SK-N-SH (cell line): ENCODE measurements at regions not wholly inside any gene's neighbourhood (a gene's known extent, or its start where the extent isn't known, plus 50 kb on each side); places are given as distances from the start of the nearest gene placed in this dataset.

Experiments used
- CTCF ChIA-PET: fragments of 300-600, 350-600 bp; formaldehyde crosslinking; extraction: SDS; loops from one replicate; lab custom pipeline; 2021; lab: Yijun Ruan, JAX
- POLR2A ChIA-PET: fragments of 350-600 bp; sonication (Branson Sonifier 250); formaldehyde crosslinking; extraction: SDS; loops from one replicate; lab custom pipeline; 2020; ENCODE audit warnings: antibody characterized with exemption, inconsistent platforms; lab: Yijun Ruan, JAX
- DNase-seq: peaks from one replicate; pipeline ENCODE4 v3.0.0; 2012
- H2AFZ ChIP-seq: fragments of 200-600 bp; sonication (generic); 2 replicates; pipeline ENCODE4 v1.8.1; 2016; ENCODE audit warnings: antibody characterized with exemption, mild to moderate bottlenecking, low read depth
- H3F3A ChIP-seq: fragments of 200-600 bp; sonication (generic); replicated peaks from 2 replicates; pipeline ENCODE3; 2016; ENCODE audit warnings: antibody characterized with exemption, mild to moderate bottlenecking; ENCODE audit not compliant: insufficient read depth
- H3K27ac ChIP-seq, 2 experiments: fragments of 200-500 bp in 1 of 2; fragments of 200-600 bp in 1 of 2; sonication (Bioruptor generic) in 1 of 2; sonication (generic), shearing (Covaris generic) in 1 of 2; 2 replicates each; pipeline versions ENCODE4 v1.5.1 to v1.6.1; 2014 to 2016; ENCODE audit warnings: low read depth in 2 of 2, inconsistent platforms in 1 of 2, low read length in 1 of 2, mild to moderate bottlenecking in 1 of 2, mixed read lengths in 1 of 2
- H3K27me3 ChIP-seq: fragments of 200-600 bp; sonication (generic), shearing (Covaris generic); 2 replicates; pipeline ENCODE4 v1.6.1; 2016; ENCODE audit warnings: mixed run types; ENCODE audit not compliant: insufficient read depth
- H3K36me3 ChIP-seq, 2 experiments: fragments of 200-500 bp in 1 of 2; fragments of 200-600 bp in 1 of 2; sonication (Bioruptor generic) in 1 of 2; sonication (generic) in 1 of 2; replicated peaks in 1 of 2; 2 replicates each; pipeline versions ENCODE3 to v1.5.1; 2014 to 2016; ENCODE audit warnings: low read length in 1 of 2, mild to moderate bottlenecking in 1 of 2; ENCODE audit not compliant: insufficient read depth in 2 of 2, control insufficient read depth in 1 of 2
- H3K4me1 ChIP-seq, 2 experiments: fragments of 200-500 bp in 1 of 2; fragments of 200-600 bp in 1 of 2; sonication (Bioruptor generic) in 1 of 2; sonication (generic), shearing (Covaris generic) in 1 of 2; 2 replicates each; pipeline versions ENCODE4 v1.5.1 to v1.6.1; 2014 to 2016; ENCODE audit warnings: low read depth in 1 of 2, low read length in 1 of 2, mixed run types in 1 of 2; ENCODE audit not compliant: insufficient read depth in 2 of 2, control insufficient read depth in 1 of 2
- H3K4me2 ChIP-seq: fragments of 200-600 bp; sonication (generic), shearing (Covaris generic); 2 replicates; pipeline ENCODE4 v1.6.1; 2017; ENCODE audit warnings: mixed run types
- H3K4me3 ChIP-seq, 2 experiments: fragments of 200-500 bp in 1 of 2; fragments of 200-600 bp in 1 of 2; sonication (Bioruptor generic) in 1 of 2; sonication (generic), shearing (Covaris generic) in 1 of 2; 2 replicates each; pipeline versions ENCODE4 v1.5.1 to v1.8.1; 2014 to 2016; ENCODE audit warnings: low read depth in 2 of 2, inconsistent platforms in 1 of 2, low read length in 1 of 2, mild to moderate bottlenecking in 1 of 2, mixed read lengths in 1 of 2, moderate library complexity in 1 of 2
- H3K79me2 ChIP-seq: fragments of 200-600 bp; sonication (generic); 2 replicates; pipeline ENCODE4 v1.8.1; 2017; ENCODE audit warnings: mild to moderate bottlenecking; ENCODE audit not compliant: insufficient read depth
- H3K9ac ChIP-seq: fragments of 200-600 bp; sonication (generic); 2 replicates; pipeline ENCODE4 v1.6.1; 2017; ENCODE audit warnings: mixed run types
- H3K9me2 ChIP-seq: fragments of 200-600 bp; sonication (generic); 2 replicates; pipeline ENCODE4 v1.6.1; 2017; ENCODE audit warnings: mixed run types
- H3K9me3 ChIP-seq: fragments of 200-600 bp; sonication (generic); 2 replicates; pipeline ENCODE4 v1.6.1; 2017; ENCODE audit warnings: mixed run types, mild to moderate bottlenecking, moderate library complexity
- H4K20me1 ChIP-seq: fragments of 200-600 bp; sonication (generic); 2 replicates; pipeline ENCODE4 v1.6.1; 2017; ENCODE audit warnings: mild to moderate bottlenecking, mixed run types; ENCODE audit not compliant: insufficient read depth
- ELF1 ChIP-seq: IDR thresholded peaks from 2 replicates; pipeline ENCODE4 v1.4.0; 2012
- FOXJ3 ChIP-seq: sonication (generic); formaldehyde crosslinking; IDR thresholded peaks from 2 replicates; pipeline ENCODE4 v1.5.1; 2020; ENCODE audit warnings: mild to moderate bottlenecking, missing genetic modification reagents
- GABPA ChIP-seq: IDR thresholded peaks from 2 replicates; pipeline ENCODE4 v1.4.0; 2012; ENCODE audit warnings: low read depth, mild to moderate bottlenecking
- IRF3 ChIP-seq: fragments of 150-350 bp; IDR thresholded peaks from 2 replicates; pipeline ENCODE4 v1.6.1; 2016; ENCODE audit warnings: mild to moderate bottlenecking, low read depth, low read length
- MAX ChIP-seq: IDR thresholded peaks from 2 replicates; pipeline ENCODE4 v1.4.0; 2012; ENCODE audit warnings: low read depth
- MXI1 ChIP-seq: IDR thresholded peaks from 2 replicates; pipeline ENCODE4 v1.6.1; 2012; ENCODE audit warnings: mild to moderate bottlenecking, low read depth, low read length, improper control_type of control experiment
- NFIC ChIP-seq: IDR thresholded peaks from 2 replicates; pipeline ENCODE4 v1.4.0; 2012; ENCODE audit warnings: borderline replicate concordance
- NRF1 ChIP-seq: IDR thresholded peaks from 2 replicates; pipeline ENCODE4 v1.6.1; 2012; ENCODE audit warnings: low read depth, mild to moderate bottlenecking, low read length
- PBX3 ChIP-seq: IDR thresholded peaks from 2 replicates; pipeline ENCODE4; 2012
- RAD21 ChIP-seq: IDR thresholded peaks from 2 replicates; pipeline ENCODE4 v1.6.1; 2012; ENCODE audit warnings: mild to moderate bottlenecking, low read length
- REST ChIP-seq: IDR thresholded peaks from 2 replicates; pipeline ENCODE4 v1.6.1; 2012; ENCODE audit warnings: mild to moderate bottlenecking, low read depth, low read length, moderate library complexity
- TCF12 ChIP-seq: IDR thresholded peaks from 2 replicates; pipeline ENCODE4 v1.4.0; 2012
- USF1 ChIP-seq: IDR thresholded peaks from 2 replicates; pipeline ENCODE4 v1.4.0; 2012; ENCODE audit warnings: low read depth, borderline replicate concordance
- ZBTB33 ChIP-seq: IDR thresholded peaks from 2 replicates; pipeline ENCODE4 v1.4.0; 2012; ENCODE audit warnings: low read depth, borderline replicate concordance
- WGBS: methylation state at CpG from one replicate; pipeline ENCODE4 v1.1.6; 2017; ENCODE audit warnings: low lambda C conversion rate; 5-methylcytosine and 5-hydroxymethylcytosine counted together

- peak overlapping the region in 1 of 2 experiments; percentile 31; a peak in 2 of 4 replicates for H3K27ac ChIP-seq
- H3K4me2 ChIP-seq, result no peak overlapping the region
- H3K36me3 ChIP-seq, result no peaks in the 10 kb centered on the region
- H3K27me3 ChIP-seq, result no peaks in the 10 kb centered on the region
- H3K9ac ChIP-seq, result no peak overlapping the region
- no peak overlapping the region for H3K4me3 ChIP-seq
- ChIA-PET POLR2A (no interaction called here), CTCF (interaction anchor here (0.9 to 1.5 kb wide), 6 partner anchors 9 to 382 kb away, joined by 3 read pairs; no protein-coding TSS in a partner anchor)
- TF ChIP-seq GABPA (no peak), PBX3 (no peak), RAD21 (no peak), REST (no peak), MAX (no peak), NRF1 (no peak), TCF12 (no peak)
- no peak for DNase-seq
- H3K9me3 ChIP-seq, result no peaks in the 10 kb centered on the region
- H3K9me2 ChIP-seq, result no peaks in the 10 kb centered on the region
- H3K79me2 ChIP-seq, result no peaks in the 10 kb centered on the region
- H2AFZ ChIP-seq, result no peak overlapping the region
- WGBS, result 77% methylated on average over 6 of the region's 9 CpGs
- peaks cover 0 to 55% of the 10 kb centered on the region in 2 experiments; a peak in 1 of 4 replicates for H3K4me1 ChIP-seq
- no peaks in the 10 kb centered on the region for H4K20me1 ChIP-seq
- H3F3A ChIP-seq, result no peaks in the 10 kb centered on the region
Measured at GRCh38 chr20:57808264-57809070, 98.7 kb upstream of the PMEPA1 start.

GRCh38 chr20:57807401-57808263 is 97.8 kb upstream of the PMEPA1 start:
- Histone ChIP-seq H3K4me3 (no peak overlapping the region), H3K79me2 (no peaks in the 10 kb centered on the region), H2AFZ (no peak overlapping the region), H3K36me3 (no peaks in the 10 kb centered on the region), H3K27me3 (no peaks in the 10 kb centered on the region), H3F3A (no peaks in the 10 kb centered on the region), H3K9me2 (no peaks in the 10 kb centered on the region), H3K4me2 (no peak overlapping the region), H4K20me1 (no peaks in the 10 kb centered on the region), H3K9ac (no peak overlapping the region), H3K9me3 (no peaks in the 10 kb centered on the region), H3K4me1 (peaks cover 0 to 61% of the 10 kb centered on the region in 2 experiments; a peak in 1 of 4 replicates), H3K27ac (peak overlapping the region in 1 of 2 experiments; percentile 31; a peak in 1 of 4 replicates)
- DNase-seq, result no peak
- POLR2A ChIA-PET, result no interaction called here
- 69% methylated on average over 10 of the region's 11 CpGs for WGBS
- CTCF ChIA-PET, result interaction anchor here (0.7 to 1.5 kb wide), 4 partner anchors 8 to 383 kb away, joined by 3 read pairs; no protein-coding TSS in a partner anchor
- TF ChIP-seq FOXJ3 (CRISPR knock-in tag) (no peak), MXI1 (no peak), MAX (no peak), NFIC (no peak), GABPA (no peak), USF1 (no peak), ZBTB33 (no peak), ELF1 (no peak), IRF3 (no peak), NRF1 (no peak)
